Ectodermal cell (in vitro differentiated cells): ENCODE measurements at regions not wholly inside any gene's neighbourhood (a gene's known extent, or its start where the extent isn't known, plus 50 kb on each side); places are given as distances from the start of the nearest gene placed in this dataset.
"Not testable (repeated sequence)": the region's sequence is repeated elsewhere in the genome, so short reads cannot be mapped to it uniquely, and the experiment has no call there.

Source experiments
- H3K27ac ChIP-seq: 2 replicates; pipeline ENCODE4 v1.7.0; 2013; ENCODE audit warnings: mild to moderate bottlenecking, low read depth, low read length; ENCODE audit not compliant: insufficient read depth, poor library complexity, severe bottlenecking
- H3K27me3 ChIP-seq: 2 replicates; pipeline ENCODE4 v1.7.0; 2013; ENCODE audit warnings: mild to moderate bottlenecking, low read length; ENCODE audit not compliant: insufficient read depth, control insufficient read depth, poor library complexity, severe bottlenecking
- H3K36me3 ChIP-seq: one replicate; pipeline ENCODE4 v1.7.0; 2013; ENCODE audit warnings: low read length; ENCODE audit not compliant: control insufficient read depth, insufficient read depth
- H3K4me1 ChIP-seq: one replicate; pipeline ENCODE4 v1.7.0; 2013; ENCODE audit warnings: low read length; ENCODE audit not compliant: control insufficient read depth, insufficient read depth
- H3K4me3 ChIP-seq: 2 replicates; pipeline ENCODE4 v1.7.0; 2013; ENCODE audit warnings: low read depth, low read length, control low read depth; ENCODE audit not compliant: insufficient read depth
- H3K9me3 ChIP-seq: 2 replicates; pipeline ENCODE4 v1.7.0; 2013; ENCODE audit warnings: mild to moderate bottlenecking, low read length, moderate library complexity; ENCODE audit not compliant: control insufficient read depth
- WGBS, 2 experiments: methylation state at CpG; one replicate each; pipeline ENCODE4 v1.1.7; 2013; ENCODE audit warnings: missing lambda C conversion rate in 2 of 2; 5-methylcytosine and 5-hydroxymethylcytosine counted together

DNA sequence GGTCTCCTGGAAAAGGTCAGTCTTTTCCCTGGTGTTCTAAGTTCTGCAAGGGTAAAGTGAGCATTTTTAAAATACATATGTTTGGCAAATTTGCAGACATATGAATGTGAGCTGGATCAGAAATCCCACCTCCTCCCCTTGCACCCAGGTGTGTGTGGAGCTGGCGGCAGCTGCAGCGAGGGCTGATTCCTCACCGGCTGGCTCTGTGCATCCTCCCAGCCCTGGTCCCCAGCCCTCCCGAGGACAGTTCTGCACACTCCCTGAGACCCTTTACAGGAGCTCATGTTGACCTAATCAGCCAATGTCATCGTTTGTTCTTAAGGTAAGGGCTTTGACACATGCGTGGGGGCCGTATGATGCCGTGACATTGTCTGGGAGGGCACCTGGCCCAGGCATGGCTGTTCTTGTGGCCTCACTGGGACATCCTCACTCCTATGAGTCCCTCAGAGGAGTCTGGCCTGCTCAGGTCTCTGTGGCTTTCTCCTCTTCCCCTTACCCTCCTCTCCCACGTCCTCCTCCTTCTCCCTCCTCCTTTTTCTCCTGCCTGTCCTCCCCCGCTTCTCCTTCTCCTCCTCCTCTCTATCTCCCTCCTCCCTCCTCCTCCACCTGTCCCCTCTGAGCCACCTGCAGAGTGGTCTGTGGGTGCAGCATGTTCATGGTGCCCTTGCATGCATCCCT is 289.2 kb upstream of the SFSWAP start:
- Histone ChIP-seq H3K36me3 (no peaks in the 10 kb centered on the region), H3K27me3 (no peaks in the 10 kb centered on the region), H3K27ac (no peak overlapping the region), H3K4me1 (no peaks in the 10 kb centered on the region), H3K4me3 (no peak overlapping the region), H3K9me3 (no peaks in the 10 kb centered on the region)
- 88 to 90% methylated on average over 10 of the region's 10 CpGs for WGBS, 2 experiments

- Histone ChIP-seq H3K9me3 (no peaks in the 10 kb centered on the region), H3K4me1 (no peaks in the 10 kb centered on the region)
- 90 to 91% methylated on average over 5 of the region's 5 CpGs for WGBS, 2 experiments
Observed at GRCh38 chr12:131422187-131422520, 288.7 kb upstream of the SFSWAP start.

DNA sequence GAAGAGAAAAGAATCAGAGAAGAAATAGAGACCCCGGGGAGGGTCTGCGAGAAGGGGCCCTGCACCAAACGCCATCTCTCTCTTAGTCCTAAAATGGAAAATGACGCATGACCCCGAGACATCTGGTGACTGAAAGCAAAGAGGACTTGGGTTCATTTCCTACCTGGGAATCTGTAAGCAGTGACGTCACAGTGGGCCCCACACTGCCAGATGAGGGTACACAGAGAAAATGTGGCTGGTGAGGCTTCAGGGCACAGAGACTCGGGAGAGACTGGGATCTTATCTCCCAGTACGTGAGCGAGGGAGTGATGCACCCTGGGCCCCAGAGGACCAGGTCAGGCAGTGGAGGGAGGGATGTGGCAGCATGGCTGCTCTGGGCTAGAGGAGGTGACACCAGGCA is 288.1 kb upstream of the SFSWAP start:
- Histone ChIP-seq H3K27me3 (no peaks in the 10 kb centered on the region), H3K9me3 (no peaks in the 10 kb centered on the region), H3K36me3 (no peaks in the 10 kb centered on the region), H3K4me1 (no peaks in the 10 kb centered on the region), H3K4me3 (no peak overlapping the region), H3K27ac (no peak overlapping the region)
- 94% methylated on average over 9 of the region's 9 CpGs for WGBS, 2 experiments

More at GRCh38 chr12:131422187-131422520, 288.7 kb upstream of the SFSWAP start:
- Histone ChIP-seq H3K4me3 (no peak overlapping the region), H3K36me3 (no peaks in the 10 kb centered on the region), H3K27ac (no peak overlapping the region), H3K27me3 (no peaks in the 10 kb centered on the region)

- Histone ChIP-seq H3K4me3 (no peak overlapping the region), H3K4me1 (no peaks in the 10 kb centered on the region), H3K27me3 (no peaks in the 10 kb centered on the region), H3K9me3 (no peaks in the 10 kb centered on the region), H3K36me3 (no peaks in the 10 kb centered on the region), H3K27ac (no peak overlapping the region)
Observed at GRCh38 chr12:131424270-131424669, 286.6 kb upstream of the SFSWAP start.

- Histone ChIP-seq H3K36me3 (no peaks in the 10 kb centered on the region), H3K4me3 (no peak overlapping the region), H3K27me3 (no peaks in the 10 kb centered on the region), H3K4me1 (peaks cover 3% of the 10 kb centered on the region), H3K27ac (no peak overlapping the region), H3K9me3 (no peaks in the 10 kb centered on the region)
- 86 to 88% methylated on average over 9 of the region's 9 CpGs for WGBS, 2 experiments
Observed at GRCh38 chr12:131425112-131426075, 285.5 kb upstream of the SFSWAP start.

DNA sequence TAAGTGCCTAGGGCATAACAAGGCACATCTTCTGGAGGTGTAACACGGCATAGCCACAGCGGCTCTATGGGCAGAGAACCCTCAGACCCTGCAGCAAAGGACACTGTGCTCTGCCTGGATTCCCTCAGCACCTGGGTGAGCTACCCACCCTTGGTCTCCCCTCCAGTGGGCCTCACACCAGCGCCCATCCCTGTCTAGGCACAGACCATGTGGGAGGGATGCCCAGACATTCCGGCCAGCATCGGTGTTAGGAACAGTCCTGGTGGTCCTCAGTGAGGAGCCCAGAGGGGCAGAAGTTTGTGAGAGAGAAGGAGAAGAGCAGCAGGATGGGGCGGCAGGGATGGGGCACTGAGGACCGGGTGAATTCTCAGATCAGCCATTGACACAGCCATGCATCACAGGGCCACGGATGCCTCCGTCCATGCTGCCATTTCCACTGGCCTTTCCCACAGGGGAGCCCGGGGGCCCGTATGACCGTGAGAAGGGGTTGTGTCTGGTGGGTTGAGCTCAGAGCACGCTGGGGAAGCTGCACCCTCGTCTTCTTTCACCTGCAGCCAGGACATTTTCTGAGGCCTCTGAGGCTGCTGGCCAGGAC is 282.7 kb upstream of the SFSWAP start:
- H3K4me1 ChIP-seq = peaks cover 3% of the 10 kb centered on the region
- H3K4me3 ChIP-seq = no peak overlapping the region
- 83 to 85% methylated on average over 14 of the region's 14 CpGs for WGBS, 2 experiments

GRCh38 chr12:131429221-131429620 is 281.7 kb upstream of the SFSWAP start:
- H3K4me3 ChIP-seq, H3K27me3 ChIP-seq, H3K36me3 ChIP-seq, H3K4me1 ChIP-seq, H3K27ac ChIP-seq, H3K9me3 ChIP-seq: not testable (repeated sequence)
- 19 to 50% methylated on average over 3 of the region's 8 CpGs for WGBS, 2 experiments

More for the DNA sequence above, 282.7 kb upstream of the SFSWAP start:
- Histone ChIP-seq H3K36me3 (no peaks in the 10 kb centered on the region), H3K27me3 (no peaks in the 10 kb centered on the region), H3K9me3 (no peaks in the 10 kb centered on the region), H3K27ac (no peak overlapping the region)

DNA sequence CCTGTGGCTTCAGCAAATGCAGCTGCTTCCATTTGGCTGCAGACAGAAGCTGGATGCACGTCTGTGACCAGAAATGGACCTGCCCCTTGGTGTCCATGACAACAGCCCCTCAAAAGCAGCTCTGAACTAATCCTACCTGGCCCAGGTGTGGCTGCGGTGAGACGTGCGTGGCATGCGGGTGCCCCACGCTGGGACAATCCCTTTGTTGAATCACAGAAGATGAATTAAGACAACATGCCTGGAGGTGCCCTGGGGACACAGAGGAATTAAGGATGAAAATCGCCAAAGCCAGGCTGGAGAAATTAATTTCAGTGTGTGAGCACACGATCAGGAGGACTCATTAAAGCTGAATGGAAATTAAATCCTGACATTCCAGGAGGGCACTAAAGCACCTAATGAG is 281.2 kb upstream of the SFSWAP start:
- WGBS, 2 experiments = 68 to 80% methylated on average over 8 of the region's 8 CpGs
- H3K9me3 ChIP-seq, H3K36me3 ChIP-seq, H3K4me3 ChIP-seq, H3K27ac ChIP-seq, H3K4me1 ChIP-seq, H3K27me3 ChIP-seq: not testable (repeated sequence)

DNA sequence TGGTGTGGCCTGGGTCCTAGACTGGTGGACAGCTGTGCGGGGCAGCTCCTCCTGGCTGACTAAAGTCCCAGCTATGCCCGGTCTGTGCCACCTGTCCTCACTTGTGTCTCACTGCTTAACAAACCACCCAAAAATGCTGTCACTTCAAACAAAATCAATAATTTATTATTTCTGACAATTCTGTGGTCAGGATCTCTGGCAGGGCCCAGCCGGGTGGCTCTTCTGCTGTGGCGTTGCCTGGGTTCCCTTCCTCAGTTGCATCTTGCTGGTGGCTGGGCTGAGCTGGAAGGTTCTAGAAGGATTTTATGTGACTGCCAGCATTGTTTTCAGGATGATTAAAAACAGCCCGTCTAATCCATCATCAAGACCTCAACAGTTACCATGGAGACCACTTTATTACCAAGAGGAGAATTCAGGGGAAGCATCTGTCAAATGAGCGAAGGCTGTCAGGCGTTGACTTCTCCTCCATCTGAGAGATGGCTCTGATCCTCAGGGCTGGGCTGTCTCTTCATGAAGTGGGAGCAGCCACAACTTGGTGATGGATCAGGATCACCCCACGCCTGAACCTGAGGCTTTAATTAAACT is 280.6 kb upstream of the SFSWAP start:
- Histone ChIP-seq H3K4me3 (no peak overlapping the region), H3K27me3 (no peaks in the 10 kb centered on the region), H3K4me1 (peaks cover 3% of the 10 kb centered on the region), H3K27ac (no peak overlapping the region), H3K36me3 (no peaks in the 10 kb centered on the region), H3K9me3 (no peaks in the 10 kb centered on the region)
- WGBS, 2 experiments = 81% methylated on average over 8 of the region's 8 CpGs

GRCh38 chr12:131431126-131431655 is 279.7 kb upstream of the SFSWAP start:
- not testable (repeated sequence) for H3K4me1 ChIP-seq, H3K36me3 ChIP-seq, H3K27me3 ChIP-seq, H3K27ac ChIP-seq, H3K9me3 ChIP-seq, H3K4me3 ChIP-seq
- WGBS, 2 experiments = 93 to 95% methylated on average over 14 to 17 of the region's 17 CpGs
